Peyer's patch (tissue), 4 donors: ENCODE measurements at regions not wholly inside any gene's neighbourhood (a gene's known extent, or its start where the extent isn't known, plus 50 kb on each side); places are given as distances from the start of the nearest gene placed in this dataset.

Experiments used
- DNase-seq, 3 donors: peaks; one replicate each; pipeline ENCODE4 v3.0.0-alpha.2; 2017 to 2019
- H3K27ac ChIP-seq, 4 donors: fragments of 200-600 bp; sonication (generic); one replicate each; pipeline ENCODE4 v1.5.1; 2016 to 2019
- H3K27me3 ChIP-seq, 2 donors: fragments of 200-600 bp; sonication (generic); one replicate each; pipeline ENCODE4 v1.5.1; 2019
- H3K36me3 ChIP-seq, 3 donors: fragments of 200-600 bp; sonication (generic); one replicate each; pipeline ENCODE4 v1.5.1; 2016 to 2019
- H3K4me1 ChIP-seq, 4 donors: fragments of 200-600 bp; sonication (generic); one replicate each; pipeline ENCODE4 v1.5.1; 2016 to 2019
- H3K4me3 ChIP-seq, 4 donors: fragments of 200-600 bp; sonication (generic); 1 replicate in 3 of 4; 2 replicates in 1 of 4; pipeline ENCODE4 v1.5.1; 2016 to 2019; ENCODE audit warnings: mild to moderate bottlenecking in 1 of 4
- H3K9me3 ChIP-seq, 4 donors: fragments of 200-600 bp; sonication (generic); one replicate each; pipeline ENCODE4 v1.5.1; 2016 to 2019; ENCODE audit warnings: mild to moderate bottlenecking in 1 of 4
- POLR2A ChIP-seq, 2 donors: fragments of 450-650 bp; IDR thresholded peaks; one replicate each; pipeline ENCODE4 v1.5.1; 2017; ENCODE audit warnings: antibody characterized with exemption in 2 of 2, mild to moderate bottlenecking in 2 of 2, moderate library complexity in 2 of 2
- TF ChIP-seq, protein P1 (sequence below), 6 experiments: fragments of 450-650 bp in 4 of 6; fragments of 200-600 bp in 2 of 6; sonication (generic) in 1 of 6; IDR thresholded peaks; one replicate each; pipeline ENCODE4 v1.5.1; 2017 to 2019; ENCODE audit warnings: antibody characterized with exemption in 6 of 6, mild to moderate bottlenecking in 3 of 6, moderate library complexity in 1 of 6

DNA sequence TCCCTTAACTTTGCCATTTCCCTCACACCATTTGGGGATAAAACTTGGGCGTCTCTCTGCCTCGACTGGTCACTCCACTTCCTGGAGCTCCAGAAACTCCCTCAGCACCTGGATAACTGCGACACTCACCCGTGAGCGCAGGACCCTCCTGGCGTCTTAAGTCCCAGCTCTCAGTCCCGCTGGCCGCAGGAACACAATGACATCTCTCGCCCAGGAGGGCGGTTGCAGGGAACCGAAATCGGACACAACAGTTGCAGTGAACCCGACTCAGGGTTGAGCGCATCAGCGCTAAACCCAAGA lies 370.9 kb upstream of the SMIM31 start:
- Histone ChIP-seq H3K4me1 (no peaks in the 10 kb centered on the region), H3K27me3 (no peaks in the 10 kb centered on the region), H3K9me3 (no peaks in the 10 kb centered on the region), H3K36me3 (no peaks in the 10 kb centered on the region), H3K27ac (no peak overlapping the region), H3K4me3 (peak overlapping the region in 1 of 4 donors; percentile 8)
- no peak for TF ChIP-seq POLR2A (IDR thresholded peaks at IDR 0.05)
- TF ChIP-seq, protein P1, sequence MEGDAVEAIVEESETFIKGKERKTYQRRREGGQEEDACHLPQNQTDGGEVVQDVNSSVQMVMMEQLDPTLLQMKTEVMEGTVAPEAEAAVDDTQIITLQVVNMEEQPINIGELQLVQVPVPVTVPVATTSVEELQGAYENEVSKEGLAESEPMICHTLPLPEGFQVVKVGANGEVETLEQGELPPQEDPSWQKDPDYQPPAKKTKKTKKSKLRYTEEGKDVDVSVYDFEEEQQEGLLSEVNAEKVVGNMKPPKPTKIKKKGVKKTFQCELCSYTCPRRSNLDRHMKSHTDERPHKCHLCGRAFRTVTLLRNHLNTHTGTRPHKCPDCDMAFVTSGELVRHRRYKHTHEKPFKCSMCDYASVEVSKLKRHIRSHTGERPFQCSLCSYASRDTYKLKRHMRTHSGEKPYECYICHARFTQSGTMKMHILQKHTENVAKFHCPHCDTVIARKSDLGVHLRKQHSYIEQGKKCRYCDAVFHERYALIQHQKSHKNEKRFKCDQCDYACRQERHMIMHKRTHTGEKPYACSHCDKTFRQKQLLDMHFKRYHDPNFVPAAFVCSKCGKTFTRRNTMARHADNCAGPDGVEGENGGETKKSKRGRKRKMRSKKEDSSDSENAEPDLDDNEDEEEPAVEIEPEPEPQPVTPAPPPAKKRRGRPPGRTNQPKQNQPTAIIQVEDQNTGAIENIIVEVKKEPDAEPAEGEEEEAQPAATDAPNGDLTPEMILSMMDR (IDR thresholded peaks at IDR 0.05), result no peak
- DNase-seq, result no peak

- Histone ChIP-seq H3K27me3 (no peaks in the 10 kb centered on the region), H3K27ac (no peak overlapping the region), H3K4me3 (peak overlapping the region in 1 of 4 donors; percentile 8), H3K4me1 (no peaks in the 10 kb centered on the region), H3K36me3 (no peaks in the 10 kb centered on the region), H3K9me3 (no peaks in the 10 kb centered on the region)
- TF ChIP-seq POLR2A (IDR thresholded peaks at IDR 0.05), result no peak
- TF ChIP-seq, protein P1 (IDR thresholded peaks at IDR 0.05), result no peak
- DNase-seq, result no peak
Observed at GRCh38 chr4:164383358-164384220, 370.3 kb upstream of the SMIM31 start.

- Histone ChIP-seq H3K27me3 (no peaks in the 10 kb centered on the region), H3K4me1 (no peaks in the 10 kb centered on the region), H3K36me3 (no peaks in the 10 kb centered on the region), H3K4me3 (no peak overlapping the region), H3K9me3 (no peaks in the 10 kb centered on the region), H3K27ac (no peak overlapping the region)
- TF ChIP-seq POLR2A (IDR thresholded peaks at IDR 0.05), result no peak
- TF ChIP-seq, protein P1 (IDR thresholded peaks at IDR 0.05), result no peak
- no peak for DNase-seq
Observed at GRCh38 chr4:164384416-164384815, 369.5 kb upstream of the SMIM31 start.

GRCh38 chr4:164396439-164396838 lies 357.5 kb upstream of the SMIM31 start:
- no peak for DNase-seq
- Histone ChIP-seq H3K36me3 (no peaks in the 10 kb centered on the region), H3K27me3 (no peaks in the 10 kb centered on the region), H3K4me1 (no peaks in the 10 kb centered on the region), H3K4me3 (no peak overlapping the region), H3K9me3 (no peaks in the 10 kb centered on the region), H3K27ac (no peak overlapping the region)
- TF ChIP-seq, protein P1 (IDR thresholded peaks at IDR 0.05), result no peak
- TF ChIP-seq POLR2A (IDR thresholded peaks at IDR 0.05), result no peak

GRCh38 chr4:164402554-164402953 lies 351.4 kb upstream of the SMIM31 start:
- no peaks in the 10 kb centered on the region for H3K4me1 ChIP-seq
- H3K36me3 ChIP-seq, result no peaks in the 10 kb centered on the region
- H3K27ac ChIP-seq, result no peak overlapping the region
- no peaks in the 10 kb centered on the region for H3K27me3 ChIP-seq
- H3K9me3 ChIP-seq, result no peaks in the 10 kb centered on the region
- TF ChIP-seq POLR2A (IDR thresholded peaks at IDR 0.05), result no peak
- TF ChIP-seq, protein P1 (IDR thresholded peaks at IDR 0.05), result no peak
- no peak for DNase-seq
- H3K4me3 ChIP-seq, result no peak overlapping the region
